OCI-LY1 (cell line): ENCODE measurements at regions not wholly inside any gene's neighbourhood (a gene's known extent, or its start where the extent isn't known, plus 50 kb on each side); places are given as distances from the start of the nearest gene placed in this dataset.

Experiments
- EZH2 ChIP-seq: fragments of 200-600 bp; sonication (generic), shearing (Covaris generic); IDR thresholded peaks from 2 replicates; pipeline ENCODE4 v1.8.0; 2017; ENCODE audit warnings: borderline replicate concordance, mixed run types, mild to moderate bottlenecking, antibody characterized with exemption, low read length, moderate library complexity, mixed read lengths
- TF ChIP-seq, protein P1 (sequence below): fragments of 200-600 bp; sonication (generic), shearing (Covaris generic); IDR thresholded peaks from 2 replicates; pipeline ENCODE4 v1.5.1; 2017; ENCODE audit warnings: mild to moderate bottlenecking, antibody characterized with exemption, low read length, moderate library complexity, mixed read lengths

- TF ChIP-seq, protein P1, sequence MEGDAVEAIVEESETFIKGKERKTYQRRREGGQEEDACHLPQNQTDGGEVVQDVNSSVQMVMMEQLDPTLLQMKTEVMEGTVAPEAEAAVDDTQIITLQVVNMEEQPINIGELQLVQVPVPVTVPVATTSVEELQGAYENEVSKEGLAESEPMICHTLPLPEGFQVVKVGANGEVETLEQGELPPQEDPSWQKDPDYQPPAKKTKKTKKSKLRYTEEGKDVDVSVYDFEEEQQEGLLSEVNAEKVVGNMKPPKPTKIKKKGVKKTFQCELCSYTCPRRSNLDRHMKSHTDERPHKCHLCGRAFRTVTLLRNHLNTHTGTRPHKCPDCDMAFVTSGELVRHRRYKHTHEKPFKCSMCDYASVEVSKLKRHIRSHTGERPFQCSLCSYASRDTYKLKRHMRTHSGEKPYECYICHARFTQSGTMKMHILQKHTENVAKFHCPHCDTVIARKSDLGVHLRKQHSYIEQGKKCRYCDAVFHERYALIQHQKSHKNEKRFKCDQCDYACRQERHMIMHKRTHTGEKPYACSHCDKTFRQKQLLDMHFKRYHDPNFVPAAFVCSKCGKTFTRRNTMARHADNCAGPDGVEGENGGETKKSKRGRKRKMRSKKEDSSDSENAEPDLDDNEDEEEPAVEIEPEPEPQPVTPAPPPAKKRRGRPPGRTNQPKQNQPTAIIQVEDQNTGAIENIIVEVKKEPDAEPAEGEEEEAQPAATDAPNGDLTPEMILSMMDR, result no peak
- no peak for TF ChIP-seq EZH2
Measured at GRCh38 chr12:30120522-30120921, 336.8 kb upstream of the TMTC1 start.
